HG03558 (cell line): ENCODE measurements at regions not wholly inside any gene's neighbourhood (a gene's known extent, or its start where the extent isn't known, plus 50 kb on each side); places are given as distances from the start of the nearest gene placed in this dataset.

ENCODE experiments used
- ATAC-seq: cut with Tn5 transposase; IDR thresholded peaks from one replicate; pipeline ENCODE4 v1.9.1; 2021; ENCODE audit warnings: moderate number of reproducible peaks; ENCODE audit not compliant: unreplicated experiment; ENCODE audit errors: extremely low read depth

- no peak for ATAC-seq
Measured at GRCh38 chr12:125299840-125300239, 234.6 kb downstream of the AACS start.

- ATAC-seq = no peak
Measured at GRCh38 chr12:125300249-125300648, 235.0 kb downstream of the AACS start.

- ATAC-seq = no peak
Measured at GRCh38 chr12:125303337-125303736, 238.1 kb downstream of the AACS start.

GRCh38 chr12:125304029-125304428, 238.8 kb downstream of the AACS start:
- ATAC-seq = no peak

- no peak for ATAC-seq
Measured at GRCh38 chr12:125305231-125305630, 240.0 kb downstream of the AACS start.

- ATAC-seq = no peak
Measured at GRCh38 chr12:125310461-125310860, 245.2 kb downstream of the AACS start.

GRCh38 chr12:125311050-125311449, 245.8 kb downstream of the AACS start:
- no peak for ATAC-seq

- no peak for ATAC-seq
Measured at GRCh38 chr12:125312471-125312870, 247.2 kb downstream of the AACS start.

GRCh38 chr12:125314051-125314755, 249.0 kb downstream of the AACS start:
- no peak for ATAC-seq

- no peak for ATAC-seq
Measured at GRCh38 chr12:125315771-125316170, 250.5 kb downstream of the AACS start.

GRCh38 chr12:125320177-125320576, 254.9 kb downstream of the AACS start:
- ATAC-seq = no peak

GRCh38 chr12:125324861-125325490, 259.7 kb downstream of the AACS start:
- ATAC-seq = no peak

- no peak for ATAC-seq
Measured at GRCh38 chr12:125329239-125330102, 264.2 kb downstream of the AACS start.

GRCh38 chr12:125330645-125331341, 265.6 kb downstream of the AACS start:
- ATAC-seq = no peak

- ATAC-seq = no peak
Measured at GRCh38 chr12:125331342-125332052, 266.3 kb downstream of the AACS start.

GRCh38 chr12:125332900-125333299, 267.7 kb downstream of the AACS start:
- ATAC-seq = no peak

GRCh38 chr12:125336246-125336645, 271.0 kb downstream of the AACS start:
- ATAC-seq = no peak

- ATAC-seq = no peak
Measured at GRCh38 chr12:125340791-125341190, 275.6 kb downstream of the AACS start.

GRCh38 chr12:125341422-125341821, 276.2 kb downstream of the AACS start:
- ATAC-seq = no peak

GRCh38 chr12:125343649-125344048, 278.4 kb downstream of the AACS start:
- ATAC-seq = no peak
